ENCODE measurements at regions not wholly inside any gene's neighbourhood (a gene's known extent, or its start where the extent isn't known, plus 50 kb on each side); places are given as distances from the start of the nearest gene placed in this dataset.

GRCh38 chr16:86806838-86807351 lies 228.5 kb downstream of the FOXL1 start:
- Mint-ChIP-seq H3K36me3 (no peaks in the 10 kb centered on the region), H3K4me1 (peaks cover 18% of the 10 kb centered on the region), H3K4me3 (peak overlapping the region; percentile 56), H3K9me3 (no peaks in the 10 kb centered on the region), H3K27me3 (ENCODE audit: low read depth) (peaks cover 12% of the 10 kb centered on the region), H3K27ac (no peak overlapping the region)
- TF ChIP-seq ZNF317 (CRISPR knock-in tag; IDR thresholded peaks at IDR 0.05; ENCODE audit: borderline replicate concordance, low read depth), result no peak
- no peak for TF ChIP-seq ZBTB21 (CRISPR knock-in tag; IDR thresholded peaks at IDR 0.05; ENCODE audit: borderline replicate concordance)
- no peak for TF ChIP-seq KAT7 (CRISPR knock-in tag; IDR thresholded peaks at IDR 0.05; ENCODE audit: borderline replicate concordance)
- no peak for TF ChIP-seq ATF3 (CRISPR knock-in tag; conservative IDR thresholded peaks at IDR 0.05)
- no peak for TF ChIP-seq FOXJ3 (CRISPR knock-in tag; IDR thresholded peaks at IDR 0.05; ENCODE audit: borderline replicate concordance)
- TF ChIP-seq AR (CRISPR knock-in tag; IDR thresholded peaks at IDR 0.05), result no peak
- TF ChIP-seq ZNF263 (CRISPR knock-in tag; IDR thresholded peaks at IDR 0.05; ENCODE audit: low read depth), result no peak
- TF ChIP-seq MAX (CRISPR knock-in tag; IDR thresholded peaks at IDR 0.05), result 0 out of 2 replicates have a peak, but pooled peaks have one; percentile 11
- TF ChIP-seq USF2 (CRISPR knock-in tag; IDR thresholded peaks at IDR 0.05), result peak; percentile 85
- TF ChIP-seq EMX1 (CRISPR knock-in tag; IDR thresholded peaks at IDR 0.05), result no peak
- no peak for TF ChIP-seq MYBL2 (CRISPR knock-in tag; IDR thresholded peaks at IDR 0.05)
- peak; percentile 82 for TF ChIP-seq USF1 (CRISPR knock-in tag; IDR thresholded peaks at IDR 0.05)
- peak; percentile 84 for ATAC-seq
- peak; percentile 48 for DNase-seq (ENCODE audit: low spot score)
- CTCF ChIA-PET, result interaction anchor here (0.6 to 1.6 kb wide), 6 partner anchors 43 to 472 kb away, joined by 3 to 5 read pairs (median 3); no protein-coding TSS in a partner anchor
- POLR2A ChIA-PET, result no interaction called here

- ChIA-PET POLR2A (no interaction called here), CTCF (interaction anchor here (1.0 to 1.2 kb wide), 3 partner anchors 11 to 65 kb away, joined by 3 to 6 read pairs (median 3); no protein-coding TSS in a partner anchor)
- peaks cover 18% of the 10 kb centered on the region for H3K4me1 Mint-ChIP-seq
- no peak for ATAC-seq
- H3K27ac Mint-ChIP-seq, result no peak overlapping the region
- H3K36me3 Mint-ChIP-seq, result no peaks in the 10 kb centered on the region
- no peak overlapping the region for H3K4me3 Mint-ChIP-seq
- peaks cover 12% of the 10 kb centered on the region for H3K27me3 Mint-ChIP-seq (ENCODE audit: low read depth)
- DNase-seq (ENCODE audit: low spot score), result no peak
- no peaks in the 10 kb centered on the region for H3K9me3 Mint-ChIP-seq
- TF ChIP-seq ZMAT4 (CRISPR knock-in tag; IDR thresholded peaks at IDR 0.05), result no peak
- no peak for TF ChIP-seq HMGXB4 (CRISPR knock-in tag; IDR thresholded peaks at IDR 0.05)
- TF ChIP-seq E2F1 (CRISPR knock-in tag; IDR thresholded peaks at IDR 0.05), result no peak
- no peak for TF ChIP-seq SMAD4 (CRISPR knock-in tag; IDR thresholded peaks at IDR 0.05)
- TF ChIP-seq KAT7 (CRISPR knock-in tag; IDR thresholded peaks at IDR 0.05; ENCODE audit: borderline replicate concordance), result no peak
- no peak for TF ChIP-seq FOXP4 (CRISPR knock-in tag; IDR thresholded peaks at IDR 0.05)
- TF ChIP-seq ATF6 (CRISPR knock-in tag; IDR thresholded peaks at IDR 0.05), result no peak
- TF ChIP-seq FOXJ3 (CRISPR knock-in tag; IDR thresholded peaks at IDR 0.05; ENCODE audit: borderline replicate concordance), result no peak
Measured at GRCh38 chr16:86808863-86809444, 230.6 kb downstream of the FOXL1 start.
